GM19324 (cell line): ENCODE measurements at regions not wholly inside any gene's neighbourhood (a gene's known extent, or its start where the extent isn't known, plus 50 kb on each side); places are given as distances from the start of the nearest gene placed in this dataset.

ENCODE experiments used
- ATAC-seq: cut with Tn5 transposase; IDR thresholded peaks from one replicate; pipeline ENCODE4 v1.9.1; 2021; ENCODE audit warnings: mild to moderate bottlenecking, moderate library complexity; ENCODE audit not compliant: unreplicated experiment, low FRiP score

- ATAC-seq, result no peak
These were observed 78.5 kb upstream of the PCBD1 start for GRCh38 chr10:70966646-70967553.

DNA sequence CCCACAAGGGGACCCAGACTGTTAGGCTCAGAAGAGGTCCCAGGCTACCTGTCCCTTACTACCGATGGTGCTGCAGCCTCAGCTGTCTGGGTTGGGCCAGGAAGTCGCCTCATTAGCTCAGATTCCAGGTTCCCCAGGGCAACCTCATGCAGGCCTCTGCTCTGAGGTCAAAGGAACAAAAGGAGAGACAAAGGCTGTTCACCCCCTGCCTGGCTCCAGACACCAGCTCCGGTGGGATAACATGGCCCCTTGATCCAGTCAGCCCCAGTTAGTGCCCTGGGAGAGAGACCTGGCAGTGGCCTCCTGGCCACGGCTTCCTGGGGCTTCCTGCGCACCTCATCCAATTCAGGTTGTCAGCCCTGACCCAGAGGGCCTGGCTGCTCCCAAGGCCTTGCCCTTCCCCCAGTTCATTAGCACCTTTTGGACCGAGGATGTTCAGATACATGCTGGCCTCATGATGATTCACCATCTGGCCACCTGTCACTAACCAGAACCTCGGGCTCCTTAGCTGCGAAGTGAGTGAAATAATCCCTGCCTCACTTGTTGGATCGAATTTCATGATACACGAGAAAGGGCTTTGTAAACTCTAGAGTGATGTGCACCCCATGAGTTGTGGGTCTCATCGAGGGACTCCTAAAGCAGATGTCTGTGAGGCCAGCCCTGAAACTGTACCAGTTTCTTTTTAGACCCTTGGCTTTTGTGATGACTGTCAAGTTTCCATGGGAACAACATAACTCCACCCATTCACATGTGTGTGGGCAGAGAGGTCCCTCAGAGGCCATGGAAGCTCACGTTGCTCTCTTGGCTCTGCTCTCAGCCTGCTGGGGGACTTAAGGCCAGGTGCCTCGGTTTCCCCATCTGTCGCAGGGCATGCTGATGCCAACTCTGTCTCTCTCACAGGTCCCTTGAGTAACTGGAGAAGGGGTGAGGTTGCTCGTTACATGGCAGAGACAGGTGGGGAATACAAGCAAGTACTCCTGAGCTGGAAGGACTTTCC, 79.5 kb upstream of the PCBD1 start:
- no peak for ATAC-seq

DNA sequence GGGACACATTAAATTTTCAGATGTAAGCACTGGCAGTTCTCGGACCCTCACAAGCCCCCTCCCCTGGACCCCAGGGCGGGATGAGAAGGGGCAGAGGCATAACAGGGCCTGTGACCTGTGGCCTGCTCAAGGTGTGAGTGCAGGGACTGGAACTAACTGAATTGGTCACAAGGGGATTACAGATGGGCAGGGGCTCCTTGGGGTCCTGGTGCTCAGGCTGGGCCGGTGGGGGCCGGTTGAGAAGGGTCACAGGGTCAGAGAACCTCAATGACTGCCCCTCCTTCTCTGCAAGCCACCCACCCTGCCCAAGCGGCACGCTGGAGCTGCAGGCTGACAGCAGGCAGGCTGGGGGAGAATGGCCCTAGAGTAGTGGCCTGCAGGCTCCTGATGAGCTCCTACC, 80.8 kb upstream of the PCBD1 start:
- no peak for ATAC-seq

- no peak for ATAC-seq
These were observed 82.5 kb upstream of the PCBD1 start for GRCh38 chr10:70970830-70971229.

DNA sequence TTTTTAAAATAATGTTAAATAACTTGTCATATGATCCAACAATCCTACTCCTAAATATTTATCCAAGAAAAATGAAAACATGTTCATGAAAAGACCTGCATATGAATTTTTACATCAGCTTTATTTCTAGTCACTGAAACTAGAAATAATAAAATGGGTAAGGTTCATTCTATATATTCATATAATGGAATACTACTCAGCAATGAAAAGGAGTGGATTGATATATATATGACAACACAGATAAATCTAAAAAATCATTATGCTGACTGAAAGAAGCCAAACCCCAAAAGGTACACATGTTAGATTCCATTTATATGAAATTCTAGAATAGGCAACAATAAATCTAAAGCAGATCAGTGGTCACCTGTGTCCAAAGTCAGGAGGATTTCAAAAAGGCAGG, 84.9 kb upstream of the PCBD1 start:
- ATAC-seq, result no peak

GRCh38 chr10:70974351-70974901, 86.1 kb upstream of the PCBD1 start:
- ATAC-seq, result no peak

- ATAC-seq, result no peak
These were observed 86.6 kb upstream of the PCBD1 start for GRCh38 chr10:70974920-70975319.

DNA sequence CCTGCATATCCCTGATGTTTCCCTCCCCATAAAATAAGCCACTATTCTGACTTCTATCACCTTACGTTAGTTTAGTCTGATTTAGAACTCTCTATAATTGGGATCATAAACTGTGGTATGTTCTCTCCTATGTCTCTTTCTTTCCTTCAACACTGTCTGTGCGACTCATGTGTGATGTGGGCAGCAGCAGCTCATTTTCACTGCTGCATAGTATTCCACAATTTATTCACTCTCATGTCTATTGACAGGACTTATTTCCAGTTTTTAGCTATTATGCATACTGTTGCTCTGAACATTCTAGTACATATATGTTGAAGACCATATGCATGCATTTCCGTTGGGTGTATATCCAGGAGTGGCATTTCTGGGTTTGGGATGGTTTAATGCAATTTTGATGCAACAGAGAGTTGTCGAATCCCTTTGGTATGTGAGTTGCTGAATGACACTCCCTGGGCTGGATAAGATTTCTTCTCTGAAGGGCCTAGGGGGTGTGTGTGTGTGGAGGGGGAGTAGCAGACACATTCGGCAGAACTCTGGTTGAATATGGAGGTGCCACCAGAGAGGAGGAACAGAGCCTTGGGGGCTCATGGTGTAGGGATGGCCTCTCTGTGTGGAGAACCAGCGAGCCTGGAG, 87.8 kb upstream of the PCBD1 start:
- ATAC-seq, result no peak

DNA sequence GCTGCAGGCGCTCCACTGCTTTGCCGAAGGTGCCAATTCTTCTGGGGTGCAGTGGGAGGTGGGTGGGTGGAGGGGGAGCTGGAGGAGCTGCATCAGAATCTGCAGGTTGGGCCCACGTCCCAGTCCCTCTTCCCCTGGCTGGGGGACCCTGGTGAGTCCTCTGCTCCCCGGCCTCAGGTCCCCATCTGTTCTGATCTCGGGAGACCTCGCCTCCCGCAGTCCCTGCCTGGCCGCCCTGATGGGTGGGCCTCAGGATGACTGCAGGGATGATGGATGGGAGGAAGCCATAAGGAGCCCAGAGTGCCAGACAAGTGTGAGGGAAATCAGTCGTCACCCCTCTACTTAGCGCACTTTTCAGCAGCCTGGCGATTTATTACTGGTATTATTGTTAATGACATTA, 89.3 kb upstream of the PCBD1 start:
- no peak for ATAC-seq

GRCh38 chr10:70978181-70978580, 89.8 kb upstream of the PCBD1 start:
- no peak for ATAC-seq

DNA sequence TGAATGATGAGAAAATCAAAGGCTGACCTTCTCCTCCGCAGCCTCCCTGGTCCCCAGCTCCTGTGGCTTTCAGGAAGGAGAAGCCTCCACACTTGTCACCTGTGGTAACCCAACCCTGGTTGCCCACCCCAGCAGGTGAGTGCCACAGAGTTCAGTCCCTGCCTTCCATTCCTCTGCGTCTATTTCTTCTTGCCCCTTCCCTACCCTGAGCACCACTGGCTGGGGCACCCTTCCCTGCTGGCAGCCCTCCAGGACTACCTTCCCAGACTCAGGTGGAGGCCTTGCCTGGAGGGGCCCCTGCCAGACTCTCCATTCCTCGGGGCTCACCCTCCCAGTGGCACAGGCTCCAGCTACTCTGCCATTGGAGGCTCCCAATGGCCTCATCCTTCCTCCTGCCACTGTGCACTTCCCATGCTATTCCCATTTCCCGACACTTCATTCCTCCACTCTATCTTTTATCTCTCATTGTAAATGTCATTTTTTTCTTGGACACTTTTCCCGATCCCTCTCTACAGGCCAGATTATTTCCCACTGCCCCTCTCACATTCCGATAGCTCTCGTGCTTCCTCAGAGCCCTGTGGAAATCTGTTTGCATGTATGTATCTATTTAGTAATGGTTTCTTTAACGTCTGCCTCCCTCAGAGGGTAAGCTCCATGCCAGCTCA, 90.6 kb upstream of the PCBD1 start:
- ATAC-seq, result no peak

GRCh38 chr10:70980687-70981086, 92.3 kb upstream of the PCBD1 start:
- ATAC-seq, result no peak

DNA sequence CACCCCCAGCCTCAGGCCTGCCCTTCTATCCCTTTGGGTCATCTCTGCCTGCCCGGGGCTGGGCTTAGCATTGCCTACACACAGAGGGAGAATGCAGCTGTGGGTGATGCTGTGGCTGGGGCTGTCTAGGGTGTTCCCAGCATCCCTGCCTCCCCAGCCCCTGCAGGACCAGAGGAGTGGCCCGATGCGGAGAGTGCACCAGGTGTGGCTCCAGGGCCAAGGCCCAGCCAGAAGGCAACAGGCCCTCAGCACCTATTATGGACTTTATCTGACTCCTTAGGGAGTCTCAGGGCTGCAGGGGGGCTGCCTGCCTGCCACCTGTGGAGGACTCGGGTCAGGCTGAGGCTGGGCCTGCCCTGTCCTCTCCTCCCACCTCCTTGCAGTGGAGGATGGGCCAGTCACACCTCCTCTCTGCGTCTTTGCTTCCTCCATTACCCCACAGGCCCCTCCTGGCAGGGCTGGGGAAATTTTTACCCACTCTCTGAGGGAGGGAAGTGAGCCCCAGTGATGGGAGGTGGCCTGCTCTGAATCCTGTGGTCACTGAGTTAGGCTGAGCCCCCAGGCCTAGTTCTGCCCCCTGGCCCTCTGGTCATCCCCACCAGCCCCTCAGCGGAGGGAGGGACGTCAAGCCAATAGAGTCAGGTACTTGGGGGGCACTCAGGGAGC, 92.9 kb upstream of the PCBD1 start:
- no peak for ATAC-seq

DNA sequence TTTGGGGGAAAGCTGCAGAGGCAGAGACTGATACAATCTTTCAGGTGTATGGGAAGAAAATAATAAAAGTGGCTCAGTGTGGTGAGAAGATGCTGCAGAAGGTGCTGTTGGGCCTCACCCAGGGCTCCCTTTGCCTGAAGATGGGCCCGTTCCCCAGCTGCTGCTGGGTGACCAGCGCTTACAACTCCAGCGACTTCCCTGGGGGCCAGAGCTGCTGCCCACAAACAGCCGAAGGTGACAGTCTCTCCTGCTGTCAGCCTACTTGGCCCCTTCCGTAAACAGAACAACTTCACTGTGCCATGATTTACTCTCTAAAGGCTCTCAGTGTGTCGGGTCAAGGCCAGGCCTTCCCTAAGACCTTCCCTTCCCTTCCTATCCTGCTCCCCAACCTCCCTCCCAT, 93.6 kb upstream of the PCBD1 start:
- ATAC-seq, result no peak

DNA sequence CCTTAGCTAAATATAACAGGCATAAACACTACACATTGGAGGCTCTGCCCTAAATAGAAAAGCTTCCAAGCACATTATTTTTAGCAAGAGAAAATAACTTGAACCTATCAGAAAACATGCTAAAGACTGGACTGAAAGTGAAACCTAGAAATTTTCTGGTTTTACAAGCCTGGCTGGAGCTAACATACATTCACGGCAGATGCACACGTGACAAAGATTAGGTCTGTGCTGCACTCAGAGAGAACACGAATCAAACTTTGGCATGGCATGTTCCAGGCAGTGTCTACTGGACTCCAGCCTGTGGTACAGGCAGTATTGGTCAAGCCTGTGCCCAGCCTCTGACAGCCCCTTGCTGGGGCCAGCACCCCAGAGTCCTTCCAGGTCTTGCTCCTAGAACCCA, 94.1 kb upstream of the PCBD1 start:
- peak; percentile 51 for ATAC-seq

DNA sequence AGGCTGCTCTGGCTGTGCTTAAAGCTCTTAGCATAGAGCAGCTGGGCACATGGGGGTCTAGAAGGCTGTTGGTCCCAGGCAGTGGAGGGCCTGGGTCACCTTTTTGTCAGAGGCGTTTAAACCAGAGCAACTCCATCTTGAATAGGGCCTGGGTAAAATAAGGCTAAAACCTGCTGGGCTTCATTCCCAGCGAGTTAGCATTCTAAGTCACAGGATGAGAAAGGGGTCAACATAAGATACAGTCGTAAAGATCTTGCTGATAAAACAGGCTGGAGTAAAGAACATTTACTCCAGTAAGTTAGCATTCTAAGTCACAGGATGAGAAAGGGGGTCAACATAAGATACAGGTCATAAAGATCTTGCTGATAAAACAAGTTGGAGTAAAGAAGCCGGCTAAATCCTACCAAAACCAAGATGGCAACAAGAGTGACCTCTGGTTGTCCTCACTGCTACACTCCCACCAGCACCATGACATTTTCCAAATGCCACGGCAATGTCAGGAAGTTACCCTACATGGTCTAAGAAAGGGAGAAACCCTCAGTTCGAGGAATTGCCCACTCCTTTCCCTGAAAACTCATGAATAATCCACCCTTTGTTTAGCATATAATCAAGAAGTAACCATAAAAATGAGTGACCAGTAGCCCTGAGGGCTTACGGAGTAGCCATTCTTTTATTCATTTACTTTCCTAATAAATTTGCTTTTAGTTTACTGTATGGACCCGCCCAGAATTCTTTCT, 96.8 kb upstream of the PCBD1 start:
- ATAC-seq, result no peak

GRCh38 chr10:70985824-70986622, 97.7 kb upstream of the PCBD1 start:
- ATAC-seq, result no peak

DNA sequence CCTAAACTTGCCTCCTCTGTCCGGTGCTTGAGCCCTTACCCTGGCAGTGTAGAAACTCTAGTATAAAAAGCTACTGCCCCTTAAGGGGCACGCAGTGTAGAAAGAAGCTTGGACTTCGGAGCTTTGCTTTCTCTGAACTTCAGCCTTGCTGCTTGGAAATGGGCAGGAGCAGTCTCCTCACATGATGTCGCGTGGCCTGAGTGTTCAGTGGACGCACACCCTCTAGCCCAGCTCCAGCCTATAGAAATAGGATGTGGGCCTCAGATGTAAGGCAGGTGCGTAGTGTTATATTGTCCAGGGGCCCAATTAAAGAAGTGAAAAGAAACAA, 98.2 kb upstream of the PCBD1 start:
- ATAC-seq, result no peak
